Fibroblast of upper back skin (primary cell): ENCODE measurements at regions not wholly inside any gene's neighbourhood (a gene's known extent, or its start where the extent isn't known, plus 50 kb on each side); places are given as distances from the start of the nearest gene placed in this dataset.
"Not testable (repeated sequence)": the region's sequence is repeated elsewhere in the genome, so short reads cannot be mapped to it uniquely, and the experiment has no call there.

Experiments used
- DNase-seq: peaks from one replicate; pipeline ENCODE4 v3.0.0-alpha.2; 2013

DNA sequence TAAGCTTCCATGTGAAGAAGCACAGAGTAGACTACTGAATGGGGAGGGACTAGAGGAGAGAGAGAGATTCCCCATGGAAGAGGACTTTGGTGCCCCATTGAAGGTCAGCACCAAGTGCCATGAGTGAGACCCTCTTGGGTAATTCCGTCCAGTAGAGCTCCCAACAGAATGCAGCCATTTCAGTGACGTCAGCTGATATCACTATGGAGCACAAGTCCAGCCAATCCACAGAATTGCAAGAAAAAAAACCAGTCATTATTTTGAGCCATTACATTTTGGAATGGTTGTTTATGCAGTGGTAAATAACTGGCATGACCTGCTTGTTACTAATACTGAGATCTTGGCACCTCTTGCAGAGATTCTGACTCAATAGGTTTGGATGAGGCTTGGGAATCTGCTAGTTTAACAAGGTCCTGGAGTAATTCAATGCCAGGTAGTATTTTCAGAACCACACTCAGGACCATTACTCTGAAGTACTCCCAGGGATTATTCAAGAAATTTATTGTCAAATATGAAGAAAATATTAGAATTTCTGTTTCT is 52.6 kb upstream of the SP8 start:
- DNase-seq = no peak

GRCh38 chr7:20839987-20840386 is 53.3 kb upstream of the SP8 start:
- DNase-seq = no peak

DNA sequence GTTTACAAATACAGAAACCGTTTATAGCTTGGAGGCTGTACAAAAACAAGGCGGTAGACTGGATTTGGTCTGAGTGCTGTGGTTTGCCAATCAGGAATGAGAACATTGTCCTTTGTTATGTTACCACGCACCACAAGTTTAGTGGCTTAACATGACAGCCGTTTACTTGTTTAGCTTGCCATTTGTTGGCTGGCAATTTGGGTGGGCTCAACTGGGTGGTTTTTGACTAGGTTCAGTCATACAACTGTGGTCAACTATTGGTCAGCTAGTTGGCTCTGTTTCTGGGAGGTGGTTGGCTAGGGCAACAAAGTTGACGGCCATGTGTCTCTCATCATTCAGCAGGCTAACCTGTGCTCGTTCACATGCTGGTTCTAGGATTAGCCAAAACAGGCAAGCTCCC is 60.1 kb upstream of the SP8 start:
- DNase-seq = no peak

- DNase-seq = no peak
These were observed 72.3 kb upstream of the SP8 start for GRCh38 chr7:20858951-20859350.

DNA sequence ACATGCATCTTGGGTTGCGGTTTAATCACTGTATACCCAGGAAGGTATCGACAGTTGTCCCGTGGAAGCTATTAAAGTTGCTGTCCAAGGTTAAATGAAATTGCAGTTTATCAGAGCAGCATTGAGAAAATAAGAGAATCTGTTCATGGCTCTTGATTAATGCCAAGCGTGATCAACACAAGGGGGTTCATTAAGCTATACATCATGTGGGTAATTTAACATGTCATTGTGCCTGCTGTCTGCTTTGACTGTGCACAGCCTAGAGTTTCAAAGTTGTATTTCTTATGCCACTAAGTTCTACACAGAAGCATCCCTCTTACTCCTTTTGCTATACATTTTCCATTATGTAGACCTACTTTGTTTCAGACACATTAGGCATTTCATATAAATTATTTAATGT is 74.8 kb upstream of the SP8 start:
- no peak for DNase-seq

DNA sequence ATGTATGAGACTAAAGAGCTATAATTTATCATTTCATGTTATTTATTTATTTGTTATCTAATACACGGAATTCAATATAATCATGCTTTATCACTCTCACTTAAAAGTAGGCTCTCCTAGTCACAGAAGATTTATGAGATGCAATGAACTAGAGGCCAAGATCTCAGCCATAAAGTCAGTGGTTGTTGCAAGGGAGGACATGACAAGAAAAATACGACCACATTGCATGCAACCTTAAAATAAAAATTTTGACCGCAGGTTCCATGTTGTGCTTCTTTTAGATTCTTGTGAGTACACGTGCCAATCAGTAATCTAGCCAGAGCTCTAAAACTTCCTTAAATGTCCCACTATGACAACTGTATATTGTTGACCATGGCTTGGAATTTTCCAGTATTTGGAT is 75.9 kb upstream of the SP8 start:
- DNase-seq = no peak

DNA sequence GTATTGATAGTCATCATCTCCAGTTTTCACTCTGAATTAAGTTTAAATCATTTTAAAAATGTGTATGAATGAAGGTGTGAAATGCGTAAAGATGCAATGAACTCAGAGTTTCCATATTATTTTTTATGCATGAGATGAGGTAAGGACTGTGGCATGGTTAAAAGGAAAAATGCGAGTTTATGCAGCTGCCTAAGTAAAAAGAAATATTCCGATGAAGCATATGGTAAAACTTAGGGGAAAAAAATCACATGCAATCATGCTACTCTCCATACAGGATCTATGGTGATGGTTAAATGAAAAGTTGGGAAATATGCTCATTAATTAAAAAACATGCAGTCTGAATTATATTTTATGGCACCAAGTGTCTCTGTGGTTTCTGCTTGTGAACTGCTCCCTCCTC is 77.5 kb upstream of the SP8 start:
- no peak for DNase-seq

DNA sequence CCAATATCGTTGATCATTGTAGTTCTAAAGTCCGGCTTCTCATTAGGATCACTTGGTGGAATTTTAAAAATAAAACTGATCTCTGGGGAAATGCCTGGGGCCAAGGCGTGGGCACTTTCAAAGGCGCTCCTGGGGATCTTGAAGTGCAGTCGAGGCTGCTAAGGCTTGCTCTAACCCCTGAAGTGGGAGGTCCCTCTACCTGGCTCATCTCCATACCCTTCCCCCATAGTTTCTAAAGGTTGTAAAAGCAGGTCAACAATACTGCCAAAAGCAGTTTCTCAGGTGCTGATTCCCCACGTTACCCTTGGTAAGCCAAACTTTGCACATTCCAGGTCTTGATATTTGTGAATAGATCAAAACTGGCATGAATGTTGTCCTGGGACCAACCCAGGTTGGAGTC is 79.0 kb upstream of the SP8 start:
- no peak for DNase-seq

- DNase-seq = no peak
These were observed 84.3 kb upstream of the SP8 start for GRCh38 chr7:20870977-20871376.

DNA sequence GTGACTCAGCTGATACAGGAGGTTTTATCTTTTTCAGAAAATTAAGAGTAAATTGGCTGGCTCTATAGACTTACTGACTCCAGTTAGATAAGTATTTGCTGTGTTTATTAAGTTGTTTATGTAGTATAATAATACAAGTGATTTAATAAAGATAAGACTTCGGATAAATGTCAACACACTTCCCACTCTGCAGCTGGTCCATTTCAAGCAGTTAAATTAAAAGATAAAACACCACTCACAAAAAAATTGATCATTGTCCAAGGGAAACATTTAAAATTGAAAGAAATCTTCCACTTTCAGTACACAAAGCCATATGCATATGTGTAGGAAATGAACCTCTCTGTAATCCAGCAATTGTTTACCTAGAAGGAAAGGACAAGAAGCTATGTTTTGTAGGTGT is 106.1 kb upstream of the SP8 start:
- no peak for DNase-seq

GRCh38 chr7:20894806-20895205 is 108.1 kb upstream of the SP8 start:
- no peak for DNase-seq

GRCh38 chr7:20895563-20895962 is 108.9 kb upstream of the SP8 start:
- no peak for DNase-seq

GRCh38 chr7:20896996-20897395 is 110.3 kb upstream of the SP8 start:
- DNase-seq = no peak

GRCh38 chr7:20906801-20907453 is 120.2 kb upstream of the SP8 start:
- DNase-seq = no peak

DNA sequence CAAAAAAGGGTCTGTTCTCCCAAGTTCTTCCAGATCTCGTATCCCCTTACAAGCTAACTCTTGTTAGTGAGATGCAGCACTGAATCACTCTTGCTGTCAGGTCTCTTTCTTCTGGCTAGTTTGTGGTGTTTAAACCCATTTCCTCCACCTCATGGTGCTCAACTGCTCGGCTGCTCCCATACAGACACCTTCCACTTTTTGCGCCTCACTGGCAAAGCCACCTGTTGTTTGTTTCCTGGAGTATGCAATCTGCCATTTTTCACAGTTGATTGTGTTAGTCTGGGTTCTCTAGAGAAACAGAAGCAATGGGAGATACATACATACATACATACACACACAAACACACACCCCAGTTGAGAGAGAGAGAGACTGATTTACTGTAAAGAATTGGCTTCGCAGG is 124.4 kb upstream of the SP8 start:
- DNase-seq = no peak

DNA sequence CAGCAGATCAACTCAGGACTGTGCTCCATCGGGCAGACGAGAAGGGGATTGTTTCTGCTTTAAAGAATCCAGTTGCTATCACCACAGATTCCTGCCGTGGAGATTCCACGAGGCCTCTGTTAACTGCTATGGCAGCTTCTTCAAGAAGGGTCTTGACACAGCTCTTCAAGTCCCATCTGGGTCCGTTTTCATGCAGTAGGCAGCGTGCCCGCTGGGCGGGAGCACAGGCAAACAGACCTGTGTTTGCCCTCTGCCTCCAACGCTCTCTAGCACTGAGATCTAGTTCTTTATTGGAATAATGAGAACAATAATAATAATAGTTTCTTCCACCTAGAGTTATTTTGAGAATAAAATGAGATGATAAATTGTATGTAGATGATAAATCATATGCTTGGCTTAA is 127.2 kb upstream of the SP8 start:
- no peak for DNase-seq

DNA sequence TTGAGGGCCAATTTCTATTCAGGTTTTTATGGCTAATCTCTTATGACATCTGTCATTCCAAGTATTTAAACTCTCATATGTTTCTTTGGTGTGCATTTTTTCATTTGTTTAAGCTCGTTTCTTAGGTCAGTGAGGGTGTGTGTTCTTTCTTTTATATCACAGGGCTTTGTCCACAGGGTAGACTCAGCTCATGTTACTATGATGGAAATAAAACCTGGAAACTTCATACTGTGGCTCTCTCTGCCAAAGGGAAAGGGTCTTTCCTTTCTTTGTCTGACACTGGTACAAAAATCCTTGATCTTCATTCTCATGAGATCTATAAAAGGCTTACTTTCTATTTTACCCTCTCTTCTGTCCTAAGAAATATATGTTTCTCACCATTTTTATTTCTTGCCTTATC is 129.6 kb upstream of the SP8 start:
- DNase-seq = no peak

GRCh38 chr7:20917603-20918002 is 130.9 kb upstream of the SP8 start:
- no peak for DNase-seq

DNA sequence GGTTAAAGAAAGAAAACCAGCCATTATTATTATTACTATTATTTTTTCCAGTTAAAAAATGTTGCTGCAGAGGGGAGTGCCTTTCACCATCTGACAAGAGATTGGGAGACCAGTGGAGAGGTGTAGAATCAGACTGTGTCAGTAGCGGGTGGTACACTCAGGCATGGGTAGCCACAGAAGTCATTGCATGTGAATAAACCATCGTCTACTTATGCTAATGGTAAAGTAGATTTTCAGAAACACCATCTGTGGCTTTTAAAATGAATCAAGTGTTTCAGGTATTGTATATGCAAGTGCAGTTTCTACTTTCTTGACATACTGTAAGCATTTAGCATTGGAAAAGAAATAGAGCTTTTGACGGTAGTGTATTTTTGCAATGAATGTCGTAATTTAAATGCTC is 131.5 kb upstream of the SP8 start:
- no peak for DNase-seq

- DNase-seq = not testable (repeated sequence)
These were observed 140.5 kb upstream of the SP8 start for GRCh38 chr7:20927178-20927577.

- no peak for DNase-seq
These were observed 141.3 kb upstream of the SP8 start for GRCh38 chr7:20927976-20928375.

- DNase-seq = no peak
These were observed 142.5 kb upstream of the SP8 start for GRCh38 chr7:20929199-20929598.

GRCh38 chr7:20931739-20932138 is 145.1 kb upstream of the SP8 start:
- DNase-seq = no peak

GRCh38 chr7:20932785-20933527 is 146.3 kb upstream of the SP8 start:
- no peak for DNase-seq

DNA sequence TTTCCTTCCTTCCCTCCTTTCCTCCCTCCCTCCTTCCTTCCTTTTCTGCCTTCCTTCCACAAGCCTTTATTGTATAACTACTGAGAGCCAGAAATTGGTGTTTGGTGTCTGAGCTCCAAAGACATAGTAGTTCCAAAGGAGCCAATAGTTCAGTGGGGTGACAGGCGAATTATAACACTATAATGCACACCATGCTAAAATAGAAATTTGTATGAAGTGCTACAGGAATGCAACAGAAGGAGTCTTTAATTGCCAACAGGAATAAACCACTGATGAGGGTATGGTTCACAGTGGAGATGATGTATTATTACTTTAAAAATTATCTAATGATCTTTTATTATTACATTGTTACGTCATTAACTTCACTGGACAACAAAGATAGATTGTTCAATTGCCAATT is 158.8 kb upstream of the SP8 start:
- DNase-seq = no peak
